GM18499 (cell line): ENCODE measurements at regions not wholly inside any gene's neighbourhood (a gene's known extent, or its start where the extent isn't known, plus 50 kb on each side); places are given as distances from the start of the nearest gene placed in this dataset.
"Not testable (repeated sequence)": the region's sequence is repeated elsewhere in the genome, so short reads cannot be mapped to it uniquely, and the experiment has no call there.

Source experiments
- ATAC-seq: cut with Tn5 transposase; IDR thresholded peaks from one replicate; pipeline ENCODE4 v1.9.1; 2021; ENCODE audit warnings: moderate number of reproducible peaks; ENCODE audit not compliant: insufficient read depth, unreplicated experiment

GRCh38 chr10:105611244-105611798 is 970.2 kb downstream of the SORCS3 start:
- ATAC-seq = no peak

GRCh38 chr10:105609451-105609850 is 968.4 kb downstream of the SORCS3 start:
- no peak for ATAC-seq

- ATAC-seq = no peak
Measured at GRCh38 chr10:105605918-105606317, 964.8 kb downstream of the SORCS3 start.

GRCh38 chr10:105605104-105605503 is 964.0 kb downstream of the SORCS3 start:
- ATAC-seq = no peak

GRCh38 chr10:105598207-105598606 is 957.1 kb downstream of the SORCS3 start:
- no peak for ATAC-seq

GRCh38 chr10:105597312-105597711 is 956.2 kb downstream of the SORCS3 start:
- ATAC-seq = no peak

- ATAC-seq = no peak
Measured at GRCh38 chr10:105596749-105597148, 955.7 kb downstream of the SORCS3 start.

- no peak for ATAC-seq
Measured at GRCh38 chr10:105594296-105594695, 953.2 kb downstream of the SORCS3 start.

GRCh38 chr10:105592468-105592867 is 951.4 kb downstream of the SORCS3 start:
- ATAC-seq = no peak

- no peak for ATAC-seq
Measured at GRCh38 chr10:105586451-105587098, 945.5 kb downstream of the SORCS3 start.

GRCh38 chr10:105585753-105586152 is 944.7 kb downstream of the SORCS3 start:
- ATAC-seq = no peak

GRCh38 chr10:105585171-105585570 is 944.1 kb downstream of the SORCS3 start:
- no peak for ATAC-seq

- ATAC-seq = no peak
Measured at GRCh38 chr10:105579112-105579511, 938.0 kb downstream of the SORCS3 start.

- no peak for ATAC-seq
Measured at GRCh38 chr10:105577865-105578607, 936.9 kb downstream of the SORCS3 start.

- no peak for ATAC-seq
Measured at GRCh38 chr10:105559333-105560097, 918.4 kb downstream of the SORCS3 start.

- not testable (repeated sequence) for ATAC-seq
Measured at GRCh38 chr10:105550453-105550852, 909.4 kb downstream of the SORCS3 start.

- ATAC-seq = no peak
Measured at GRCh38 chr10:105549731-105550130, 908.6 kb downstream of the SORCS3 start.

GRCh38 chr10:105545101-105545500 is 904.0 kb downstream of the SORCS3 start:
- no peak for ATAC-seq

GRCh38 chr10:105540381-105540780 is 899.3 kb downstream of the SORCS3 start:
- no peak for ATAC-seq

- ATAC-seq = no peak
Measured at GRCh38 chr10:105538874-105539273, 897.8 kb downstream of the SORCS3 start.

- no peak for ATAC-seq
Measured at GRCh38 chr10:105535478-105535877, 894.4 kb downstream of the SORCS3 start.
